ENCODE measurements at regions not wholly inside any gene's neighbourhood (a gene's known extent, or its start where the extent isn't known, plus 50 kb on each side); places are given as distances from the start of the nearest gene placed in this dataset.

- H3K27ac ChIP-seq = no peak overlapping the region
- ChIA-PET POLR2A (ENCODE audit: low non-redundant PET) (no interaction called here), CTCF (no interaction called here)
- DNase-seq (ENCODE audit: low spot score) = peak; percentile 8
- TF ChIP-seq CTCF (conservative IDR thresholded peaks at IDR 0.05; ENCODE audit: low read depth) = no peak
Observed at GRCh38 chr6:76703786-76704185, 631.3 kb upstream of the IMPG1 start.

- CTCF ChIA-PET = interaction anchor here (0.7 kb wide), 1 partner anchor 173 kb away, joined by 3 read pairs; no protein-coding TSS in a partner anchor
- no peak for TF ChIP-seq CTCF (conservative IDR thresholded peaks at IDR 0.05; ENCODE audit: low read depth)
- H3K27ac ChIP-seq = no peak overlapping the region
- POLR2A ChIA-PET (ENCODE audit: low non-redundant PET) = no interaction called here
- DNase-seq (ENCODE audit: low spot score) = peak; percentile 13
Observed at GRCh38 chr6:76703285-76703684, 630.8 kb upstream of the IMPG1 start.

GRCh38 chr6:76702187-76702586, 629.7 kb upstream of the IMPG1 start:
- ChIA-PET CTCF (no interaction called here), POLR2A (ENCODE audit: low non-redundant PET) (no interaction called here)
- no peak for DNase-seq (ENCODE audit: low spot score)
- H3K27ac ChIP-seq = no peak overlapping the region
- TF ChIP-seq CTCF (conservative IDR thresholded peaks at IDR 0.05; ENCODE audit: low read depth) = no peak

- ChIA-PET POLR2A (ENCODE audit: low non-redundant PET) (no interaction called here), CTCF (no interaction called here)
- no peak for DNase-seq (ENCODE audit: low spot score)
- H3K27ac ChIP-seq = no peak overlapping the region
- TF ChIP-seq CTCF (conservative IDR thresholded peaks at IDR 0.05; ENCODE audit: low read depth) = no peak
Observed at GRCh38 chr6:76701610-76702009, 629.1 kb upstream of the IMPG1 start.

GRCh38 chr6:76697585-76697984, 625.1 kb upstream of the IMPG1 start:
- CTCF ChIA-PET = interaction anchor here (0.6 to 1.4 kb wide), 2 partner anchors 15 to 768 kb away, joined by 3 to 4 read pairs; no protein-coding TSS in a partner anchor

GRCh38 chr6:76694795-76695194, 622.3 kb upstream of the IMPG1 start:
- ChIA-PET CTCF (interaction anchor here (1.1 kb wide), 1 partner anchor 10 kb away, joined by 4 read pairs; no protein-coding TSS in a partner anchor), POLR2A (ENCODE audit: low non-redundant PET) (no interaction called here)
- no peak for DNase-seq (ENCODE audit: low spot score)
- no peak for TF ChIP-seq CTCF (conservative IDR thresholded peaks at IDR 0.05; ENCODE audit: low read depth)
- no peak overlapping the region for H3K27ac ChIP-seq

More at GRCh38 chr6:76697585-76697984, 625.1 kb upstream of the IMPG1 start:
- no peak; the same call in 1 of the 2 replicates for TF ChIP-seq CTCF (conservative IDR thresholded peaks at IDR 0.05; ENCODE audit: low read depth)
- DNase-seq (ENCODE audit: low spot score) = peak; percentile 14
- POLR2A ChIA-PET (ENCODE audit: low non-redundant PET) = no interaction called here
- H3K27ac ChIP-seq = no peak overlapping the region
